ENCODE measurements at regions not wholly inside any gene's neighbourhood (a gene's known extent, or its start where the extent isn't known, plus 50 kb on each side); places are given as distances from the start of the nearest gene placed in this dataset.

GRCh38 chr21:24223624-24224023 is 1383.7 kb downstream of the MRPL39 start:
- no peak for TF ChIP-seq CTCF (IDR thresholded peaks at IDR 0.05; ENCODE audit: poor library complexity, severe bottlenecking)
- TF ChIP-seq EZH2 (IDR thresholded peaks at IDR 0.05; ENCODE audit: borderline replicate concordance, insufficient read depth, low read length, poor library complexity, severe bottlenecking), result no peak
- no peak for TF ChIP-seq REST (IDR thresholded peaks at IDR 0.05; ENCODE audit: borderline replicate concordance)
- no peak for TF ChIP-seq TAF1 (IDR thresholded peaks at IDR 0.05; ENCODE audit: low read depth)
- TF ChIP-seq SMC3 (conservative IDR thresholded peaks at IDR 0.05; ENCODE audit: poor library complexity), result no peak
- no peak for TF ChIP-seq POLR2AphosphoS5 (IDR thresholded peaks at IDR 0.05)
- no peak for TF ChIP-seq EP300 (conservative IDR thresholded peaks at IDR 0.05; ENCODE audit: poor library complexity, severe bottlenecking)
- TF ChIP-seq MXI1 (conservative IDR thresholded peaks at IDR 0.05; ENCODE audit: poor library complexity, severe bottlenecking), result no peak

Measured in neural cell (in vitro differentiated cells).